ENCODE measurements at regions not wholly inside any gene's neighbourhood (a gene's known extent, or its start where the extent isn't known, plus 50 kb on each side); places are given as distances from the start of the nearest gene placed in this dataset.

- TF ChIP-seq, protein P1, sequence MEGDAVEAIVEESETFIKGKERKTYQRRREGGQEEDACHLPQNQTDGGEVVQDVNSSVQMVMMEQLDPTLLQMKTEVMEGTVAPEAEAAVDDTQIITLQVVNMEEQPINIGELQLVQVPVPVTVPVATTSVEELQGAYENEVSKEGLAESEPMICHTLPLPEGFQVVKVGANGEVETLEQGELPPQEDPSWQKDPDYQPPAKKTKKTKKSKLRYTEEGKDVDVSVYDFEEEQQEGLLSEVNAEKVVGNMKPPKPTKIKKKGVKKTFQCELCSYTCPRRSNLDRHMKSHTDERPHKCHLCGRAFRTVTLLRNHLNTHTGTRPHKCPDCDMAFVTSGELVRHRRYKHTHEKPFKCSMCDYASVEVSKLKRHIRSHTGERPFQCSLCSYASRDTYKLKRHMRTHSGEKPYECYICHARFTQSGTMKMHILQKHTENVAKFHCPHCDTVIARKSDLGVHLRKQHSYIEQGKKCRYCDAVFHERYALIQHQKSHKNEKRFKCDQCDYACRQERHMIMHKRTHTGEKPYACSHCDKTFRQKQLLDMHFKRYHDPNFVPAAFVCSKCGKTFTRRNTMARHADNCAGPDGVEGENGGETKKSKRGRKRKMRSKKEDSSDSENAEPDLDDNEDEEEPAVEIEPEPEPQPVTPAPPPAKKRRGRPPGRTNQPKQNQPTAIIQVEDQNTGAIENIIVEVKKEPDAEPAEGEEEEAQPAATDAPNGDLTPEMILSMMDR (IDR thresholded peaks at IDR 0.05; ENCODE audit: insufficient read depth, low read length, severe bottlenecking): no peak
- no peak overlapping the region for H3K4me3 ChIP-seq (ENCODE audit: low read depth, low read length)
- H3K36me3 ChIP-seq (ENCODE audit: control insufficient read depth, insufficient read depth, low read length): no peaks in the 10 kb centered on the region
- DNase-seq (ENCODE audit: low read depth) (no peak), FAIRE-seq (peak; percentile 81)
- no peaks in the 10 kb centered on the region for H3K27me3 ChIP-seq (ENCODE audit: control insufficient read depth, insufficient read depth, low read length)
These were observed 95.6 kb upstream of the F3 start for GRCh38 chr1:94637121-94637520.

DNA sequence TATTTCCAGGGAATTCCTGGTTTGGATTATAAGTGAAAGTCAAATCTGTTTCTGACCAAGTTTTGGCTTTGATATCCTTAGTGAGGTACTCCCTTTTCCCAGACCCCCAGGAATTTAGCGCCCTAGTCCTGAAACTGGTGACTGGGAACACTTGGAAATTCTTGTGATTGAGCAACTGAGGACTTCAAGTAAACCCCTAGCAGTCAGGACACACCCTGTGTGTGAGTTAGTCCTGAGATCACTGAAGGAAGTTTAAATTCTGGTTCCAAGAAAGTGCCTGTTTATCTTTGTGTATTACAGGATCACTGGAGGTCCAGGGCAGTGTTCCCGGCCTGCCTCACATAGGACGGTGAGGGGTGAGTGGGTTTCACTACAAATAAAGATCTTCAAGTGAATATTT is 95.1 kb upstream of the F3 start:
- Histone ChIP-seq H3K36me3 (ENCODE audit: control insufficient read depth, insufficient read depth, low read length) (no peaks in the 10 kb centered on the region), H3K27me3 (ENCODE audit: control insufficient read depth, insufficient read depth, low read length) (no peaks in the 10 kb centered on the region), H3K4me3 (ENCODE audit: low read depth, low read length) (no peak overlapping the region)
- DNase-seq (ENCODE audit: low read depth): peak; percentile 88
- FAIRE-seq: no peak
- TF ChIP-seq, protein P1 (IDR thresholded peaks at IDR 0.05; ENCODE audit: insufficient read depth, low read length, severe bottlenecking): no peak

DNA sequence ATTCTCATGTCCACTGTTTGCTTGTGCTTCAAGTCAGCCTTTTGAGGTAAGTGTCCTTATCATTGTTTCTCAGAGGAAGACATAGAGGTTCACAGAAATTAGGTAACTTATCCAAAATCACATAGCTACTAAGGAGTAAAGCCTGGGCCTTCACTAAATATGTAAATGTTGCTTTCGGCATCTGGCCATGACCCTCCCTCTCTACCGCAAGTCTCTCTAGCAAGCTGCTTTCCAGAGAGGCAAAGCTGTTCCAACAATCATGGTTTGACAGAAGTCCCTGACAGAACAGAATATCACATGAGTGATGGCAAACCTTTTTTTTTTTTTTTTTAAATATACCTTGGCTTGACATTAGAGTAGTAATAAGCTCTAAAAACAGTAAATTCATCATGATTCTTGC is 94.5 kb upstream of the F3 start:
- TF ChIP-seq, protein P1 (IDR thresholded peaks at IDR 0.05; ENCODE audit: insufficient read depth, low read length, severe bottlenecking): no peak
- Histone ChIP-seq H3K27me3 (ENCODE audit: control insufficient read depth, insufficient read depth, low read length) (no peaks in the 10 kb centered on the region), H3K36me3 (ENCODE audit: control insufficient read depth, insufficient read depth, low read length) (no peaks in the 10 kb centered on the region), H3K4me3 (ENCODE audit: low read depth, low read length) (no peak overlapping the region)
- FAIRE-seq (no peak), DNase-seq (ENCODE audit: low read depth) (no peak)

DNA sequence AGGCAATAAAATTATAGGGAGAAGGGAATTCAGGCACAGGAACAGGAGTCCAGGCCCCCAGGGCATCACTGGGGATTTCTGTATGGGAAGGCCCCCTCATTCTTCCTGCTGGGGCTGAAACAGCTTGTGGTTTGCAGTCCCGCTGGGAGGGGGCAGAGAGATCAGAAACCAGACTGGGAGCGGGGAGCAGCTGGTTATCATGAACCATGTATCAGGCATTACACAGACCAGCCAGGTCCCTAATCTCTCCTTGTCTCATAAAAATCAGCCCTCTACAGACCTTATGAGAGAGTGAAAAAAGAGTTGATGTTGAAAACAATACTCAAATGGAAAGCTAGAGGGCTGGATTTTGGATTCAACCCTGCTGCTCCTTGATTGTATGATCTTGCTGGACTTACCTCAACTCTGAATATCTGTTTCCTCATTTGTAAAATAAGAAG is 93.4 kb upstream of the F3 start:
- DNase-seq (ENCODE audit: low read depth): no peak
- H3K36me3 ChIP-seq (ENCODE audit: control insufficient read depth, insufficient read depth, low read length): no peaks in the 10 kb centered on the region
- TF ChIP-seq, protein P1 (IDR thresholded peaks at IDR 0.05; ENCODE audit: insufficient read depth, low read length, severe bottlenecking): no peak
- FAIRE-seq: no peak
- no peaks in the 10 kb centered on the region for H3K27me3 ChIP-seq (ENCODE audit: control insufficient read depth, insufficient read depth, low read length)
- no peak overlapping the region for H3K4me3 ChIP-seq (ENCODE audit: low read depth, low read length)

GRCh38 chr1:94633051-94633450 is 91.5 kb upstream of the F3 start:
- TF ChIP-seq, protein P1 (IDR thresholded peaks at IDR 0.05; ENCODE audit: insufficient read depth, low read length, severe bottlenecking): no peak
- Histone ChIP-seq H3K4me3 (ENCODE audit: low read depth, low read length) (no peak overlapping the region), H3K36me3 (ENCODE audit: control insufficient read depth, insufficient read depth, low read length) (no peaks in the 10 kb centered on the region), H3K27me3 (ENCODE audit: control insufficient read depth, insufficient read depth, low read length) (no peaks in the 10 kb centered on the region)
- FAIRE-seq: no peak
- no peak for DNase-seq (ENCODE audit: low read depth)

All from bronchial epithelial cell (primary cell).